ENCODE measurements at regions not wholly inside any gene's neighbourhood (a gene's known extent, or its start where the extent isn't known, plus 50 kb on each side); places are given as distances from the start of the nearest gene placed in this dataset.

DNA sequence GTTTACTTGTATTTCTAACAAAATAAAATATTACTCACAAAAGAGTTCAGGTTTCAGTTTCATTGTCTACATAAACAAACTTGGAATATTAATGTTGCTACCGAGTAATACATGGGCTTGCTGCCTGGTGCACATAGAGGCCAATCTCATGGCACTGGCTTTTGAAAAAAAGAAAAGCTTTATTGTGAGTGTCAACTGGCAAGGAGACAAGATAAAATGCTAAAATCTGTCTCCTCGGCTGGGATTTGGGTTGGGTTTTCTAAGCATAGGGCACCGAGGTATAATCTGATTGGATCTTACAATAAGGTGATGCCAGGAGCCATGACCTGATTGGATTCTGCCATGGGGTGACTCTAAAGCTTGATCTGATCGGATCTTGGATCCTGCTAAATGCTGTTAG, 1519.9 kb upstream of the MIR17HG start:
- no peaks in the 10 kb centered on the region for H3K9me3 ChIP-seq (ENCODE audit: control extremely low read depth in 1 of 5, control insufficient read depth in 4 of 5, insufficient read depth in 2 of 5, low read depth in 1 of 5, low read length in 4 of 5)
- CTCF ChIA-PET = no interaction called here
- no peak overlapping the region for H3K27ac ChIP-seq (ENCODE audit: insufficient read depth in 1 of 2, low read depth in 1 of 2, low read length in 2 of 2, poor library complexity in 1 of 2, severe bottlenecking in 2 of 2)
- no peak for DNase-seq
- H3K4me3 ChIP-seq (ENCODE audit: control insufficient read depth in 1 of 7, extremely low read depth in 1 of 7, insufficient read depth in 4 of 7, low read depth in 2 of 7, low read length in 6 of 7) = no peak overlapping the region
- H3K36me3 ChIP-seq (ENCODE audit: control insufficient read depth in 4 of 4, insufficient read depth in 4 of 4, low read length in 3 of 4) = no peaks in the 10 kb centered on the region
- no peaks in the 10 kb centered on the region for H3K27me3 ChIP-seq (replicated peaks in 2 of 5; ENCODE audit: control insufficient read depth in 4 of 5, insufficient read depth in 5 of 5, low read length in 4 of 5)
- POLR2A ChIA-PET = no interaction called here
- H3K4me1 ChIP-seq (ENCODE audit: control extremely low read depth in 1 of 4, control insufficient read depth in 4 of 4, insufficient read depth in 4 of 4, low read length in 3 of 4) = no peaks in the 10 kb centered on the region
- 92% methylated on average over 4 of the region's 4 CpGs for WGBS (ENCODE audit: insufficient coverage)

DNA sequence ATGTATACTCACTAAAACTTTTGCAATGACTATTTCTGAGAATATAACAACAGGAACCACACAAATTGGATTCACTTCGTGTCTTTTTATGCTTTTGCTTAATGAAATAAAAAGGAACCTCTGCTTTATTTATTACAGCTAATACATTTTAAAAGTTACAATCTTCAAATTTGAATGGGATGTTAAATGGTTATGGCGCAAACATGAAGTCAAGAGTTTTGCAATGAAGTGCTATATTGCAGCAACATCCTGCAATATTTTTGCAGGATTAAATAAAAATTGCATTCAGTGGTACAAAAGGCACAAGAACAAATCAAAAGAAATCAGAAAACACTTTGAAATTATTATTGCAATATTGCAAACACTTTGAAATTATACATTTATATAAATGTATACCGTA, 1519.0 kb upstream of the MIR17HG start:
- CTCF ChIA-PET = no interaction called here
- Histone ChIP-seq H3K36me3 (ENCODE audit: control insufficient read depth in 4 of 4, insufficient read depth in 4 of 4, low read length in 3 of 4) (no peaks in the 10 kb centered on the region), H3K27me3 (replicated peaks in 2 of 5; ENCODE audit: control insufficient read depth in 4 of 5, insufficient read depth in 5 of 5, low read length in 4 of 5) (no peaks in the 10 kb centered on the region), H3K4me3 (ENCODE audit: control insufficient read depth in 1 of 7, extremely low read depth in 1 of 7, insufficient read depth in 4 of 7, low read depth in 2 of 7, low read length in 6 of 7) (no peak overlapping the region), H3K9me3 (ENCODE audit: control extremely low read depth in 1 of 5, control insufficient read depth in 4 of 5, insufficient read depth in 2 of 5, low read depth in 1 of 5, low read length in 4 of 5) (no peaks in the 10 kb centered on the region), H3K4me1 (ENCODE audit: control extremely low read depth in 1 of 4, control insufficient read depth in 4 of 4, insufficient read depth in 4 of 4, low read length in 3 of 4) (no peaks in the 10 kb centered on the region), H3K27ac (ENCODE audit: insufficient read depth in 1 of 2, low read depth in 1 of 2, low read length in 2 of 2, poor library complexity in 1 of 2, severe bottlenecking in 2 of 2) (no peak overlapping the region)
- DNase-seq = no peak
- no CpG with 5 or more reads among the region's 3 CpGs for WGBS (ENCODE audit: insufficient coverage)
- POLR2A ChIA-PET = no interaction called here

DNA sequence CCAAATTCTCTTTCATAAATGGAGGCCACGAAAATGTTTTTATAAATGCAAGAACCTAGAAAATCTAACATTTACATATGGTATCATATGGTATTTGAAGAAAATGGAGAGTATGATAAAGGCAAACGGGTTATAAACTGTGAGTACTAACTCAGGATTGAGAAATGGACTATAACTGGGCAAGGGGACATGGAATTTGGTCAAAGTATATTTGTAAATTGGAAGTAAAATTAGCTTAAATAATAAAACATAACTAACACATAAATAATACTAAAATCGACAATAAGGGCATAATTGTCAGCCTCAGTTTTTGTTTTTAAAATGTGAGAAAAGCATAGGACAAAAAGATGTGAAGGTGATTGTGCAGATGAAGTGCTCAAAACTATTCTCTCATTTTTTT, 1516.3 kb upstream of the MIR17HG start:
- no peaks in the 10 kb centered on the region for H3K27me3 ChIP-seq (replicated peaks in 2 of 5; ENCODE audit: control insufficient read depth in 4 of 5, insufficient read depth in 5 of 5, low read length in 4 of 5)
- no peaks in the 10 kb centered on the region for H3K4me1 ChIP-seq (ENCODE audit: control extremely low read depth in 1 of 4, control insufficient read depth in 4 of 4, insufficient read depth in 4 of 4, low read length in 3 of 4)
- DNase-seq = no peak
- CTCF ChIA-PET = no interaction called here
- POLR2A ChIA-PET = no interaction called here
- no CpG with 5 or more reads among the region's 3 CpGs for WGBS (ENCODE audit: insufficient coverage)
- H3K9me3 ChIP-seq (ENCODE audit: control extremely low read depth in 1 of 5, control insufficient read depth in 4 of 5, insufficient read depth in 2 of 5, low read depth in 1 of 5, low read length in 4 of 5) = no peaks in the 10 kb centered on the region
- no peaks in the 10 kb centered on the region for H3K36me3 ChIP-seq (ENCODE audit: control insufficient read depth in 4 of 4, insufficient read depth in 4 of 4, low read length in 3 of 4)
- no peak overlapping the region for H3K27ac ChIP-seq (ENCODE audit: insufficient read depth in 1 of 2, low read depth in 1 of 2, low read length in 2 of 2, poor library complexity in 1 of 2, severe bottlenecking in 2 of 2)
- H3K4me3 ChIP-seq (ENCODE audit: control insufficient read depth in 1 of 7, extremely low read depth in 1 of 7, insufficient read depth in 4 of 7, low read depth in 2 of 7, low read length in 6 of 7) = no peak overlapping the region

DNA sequence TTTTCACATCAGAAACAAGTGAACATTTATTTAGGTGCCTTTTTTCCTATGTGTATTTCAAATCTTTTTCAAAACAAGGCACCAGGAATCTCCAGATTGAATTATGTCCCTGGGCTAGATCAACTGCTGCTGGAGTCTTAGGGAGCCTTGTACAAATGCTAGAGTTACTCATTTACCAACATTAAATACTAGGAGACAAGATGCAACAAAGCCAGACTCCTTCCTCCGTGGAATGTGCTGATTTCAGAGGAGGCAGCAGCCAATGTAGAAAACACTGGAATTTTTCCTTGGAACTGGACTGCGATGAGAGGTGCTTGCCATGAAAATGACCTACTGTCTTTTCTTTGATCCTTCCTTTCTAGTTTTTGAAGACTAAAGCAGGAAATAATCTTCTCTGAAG, 1514.7 kb upstream of the MIR17HG start:
- Histone ChIP-seq H3K27me3 (replicated peaks in 2 of 5; ENCODE audit: control insufficient read depth in 4 of 5, insufficient read depth in 5 of 5, low read length in 4 of 5) (no peaks in the 10 kb centered on the region), H3K36me3 (ENCODE audit: control insufficient read depth in 4 of 4, insufficient read depth in 4 of 4, low read length in 3 of 4) (no peaks in the 10 kb centered on the region), H3K4me3 (ENCODE audit: control insufficient read depth in 1 of 7, extremely low read depth in 1 of 7, insufficient read depth in 4 of 7, low read depth in 2 of 7, low read length in 6 of 7) (no peak overlapping the region), H3K9me3 (ENCODE audit: control extremely low read depth in 1 of 5, control insufficient read depth in 4 of 5, insufficient read depth in 2 of 5, low read depth in 1 of 5, low read length in 4 of 5) (no peaks in the 10 kb centered on the region), H3K27ac (ENCODE audit: insufficient read depth in 1 of 2, low read depth in 1 of 2, low read length in 2 of 2, poor library complexity in 1 of 2, severe bottlenecking in 2 of 2) (no peak overlapping the region), H3K4me1 (ENCODE audit: control extremely low read depth in 1 of 4, control insufficient read depth in 4 of 4, insufficient read depth in 4 of 4, low read length in 3 of 4) (no peaks in the 10 kb centered on the region)
- ChIA-PET POLR2A (no interaction called here), CTCF (no interaction called here)
- DNase-seq = no peak
- WGBS (ENCODE audit: insufficient coverage) = 83% methylated on average over 2 of the region's 2 CpGs

DNA sequence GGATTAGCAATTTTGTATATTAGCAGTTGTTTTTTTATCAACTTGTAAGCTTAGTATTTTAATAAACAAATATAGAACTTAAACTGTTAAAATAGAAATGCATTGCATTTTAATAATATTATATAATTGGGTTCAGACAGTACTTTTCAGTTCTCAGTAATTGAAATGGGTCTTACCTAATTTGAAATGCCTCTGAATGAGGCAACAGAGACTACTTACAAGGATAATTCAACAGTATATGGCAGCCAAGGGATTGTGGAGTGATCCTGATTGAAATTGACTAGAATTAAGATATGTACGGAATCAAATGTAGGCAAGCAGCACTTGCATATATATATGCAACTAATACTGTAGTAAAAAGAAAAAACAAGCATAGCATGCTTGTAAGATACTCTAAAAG, 1503.9 kb upstream of the MIR17HG start:
- ChIA-PET CTCF (no interaction called here), POLR2A (no interaction called here)
- Histone ChIP-seq H3K4me3 (ENCODE audit: control insufficient read depth in 1 of 7, extremely low read depth in 1 of 7, insufficient read depth in 4 of 7, low read depth in 2 of 7, low read length in 6 of 7) (no peak overlapping the region), H3K36me3 (ENCODE audit: control insufficient read depth in 4 of 4, insufficient read depth in 4 of 4, low read length in 3 of 4) (no peaks in the 10 kb centered on the region), H3K9me3 (ENCODE audit: control extremely low read depth in 1 of 5, control insufficient read depth in 4 of 5, insufficient read depth in 2 of 5, low read depth in 1 of 5, low read length in 4 of 5) (peaks cover 0 to 2% (median 0%) of the 10 kb centered on the region in 5 experiments), H3K4me1 (ENCODE audit: control extremely low read depth in 1 of 4, control insufficient read depth in 4 of 4, insufficient read depth in 4 of 4, low read length in 3 of 4) (no peaks in the 10 kb centered on the region), H3K27ac (ENCODE audit: insufficient read depth in 1 of 2, low read depth in 1 of 2, low read length in 2 of 2, poor library complexity in 1 of 2, severe bottlenecking in 2 of 2) (no peak overlapping the region), H3K27me3 (replicated peaks in 2 of 5; ENCODE audit: control insufficient read depth in 4 of 5, insufficient read depth in 5 of 5, low read length in 4 of 5) (no peaks in the 10 kb centered on the region)
- no CpG with 5 or more reads among the region's 1 CpG for WGBS (ENCODE audit: insufficient coverage)
- DNase-seq = no peak

DNA sequence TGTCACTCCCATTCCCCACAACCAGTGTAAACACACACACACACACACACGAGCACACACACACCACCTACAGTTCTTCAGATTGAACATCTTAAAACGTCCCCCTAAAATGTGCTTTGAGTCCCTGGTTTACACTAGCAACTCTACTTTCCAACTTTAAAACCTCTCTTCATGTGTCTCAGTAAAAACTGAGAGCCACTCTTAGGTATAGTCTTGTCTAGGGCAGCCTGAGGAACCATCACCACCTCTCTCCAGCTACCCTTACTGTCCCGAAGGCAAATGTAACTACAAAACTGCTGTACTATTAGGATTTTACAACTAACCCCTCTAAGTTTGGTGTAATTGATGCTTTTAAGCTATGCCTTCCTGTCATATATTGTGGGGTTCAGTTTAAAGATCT, 1501.6 kb upstream of the MIR17HG start:
- ChIA-PET CTCF (no interaction called here), POLR2A (no interaction called here)
- Histone ChIP-seq H3K4me1 (ENCODE audit: control extremely low read depth in 1 of 4, control insufficient read depth in 4 of 4, insufficient read depth in 4 of 4, low read length in 3 of 4) (no peaks in the 10 kb centered on the region), H3K27me3 (replicated peaks in 2 of 5; ENCODE audit: control insufficient read depth in 4 of 5, insufficient read depth in 5 of 5, low read length in 4 of 5) (no peaks in the 10 kb centered on the region), H3K36me3 (ENCODE audit: control insufficient read depth in 4 of 4, insufficient read depth in 4 of 4, low read length in 3 of 4) (no peaks in the 10 kb centered on the region), H3K9me3 (ENCODE audit: control extremely low read depth in 1 of 5, control insufficient read depth in 4 of 5, insufficient read depth in 2 of 5, low read depth in 1 of 5, low read length in 4 of 5) (peaks cover 0 to 3% (median 0%) of the 10 kb centered on the region in 5 experiments), H3K27ac (ENCODE audit: insufficient read depth in 1 of 2, low read depth in 1 of 2, low read length in 2 of 2, poor library complexity in 1 of 2, severe bottlenecking in 2 of 2) (no peak overlapping the region), H3K4me3 (ENCODE audit: control insufficient read depth in 1 of 7, extremely low read depth in 1 of 7, insufficient read depth in 4 of 7, low read depth in 2 of 7, low read length in 6 of 7) (no peak overlapping the region)
- no peak for DNase-seq
- WGBS (ENCODE audit: insufficient coverage) = 92% methylated on average over 2 of the region's 3 CpGs

DNA sequence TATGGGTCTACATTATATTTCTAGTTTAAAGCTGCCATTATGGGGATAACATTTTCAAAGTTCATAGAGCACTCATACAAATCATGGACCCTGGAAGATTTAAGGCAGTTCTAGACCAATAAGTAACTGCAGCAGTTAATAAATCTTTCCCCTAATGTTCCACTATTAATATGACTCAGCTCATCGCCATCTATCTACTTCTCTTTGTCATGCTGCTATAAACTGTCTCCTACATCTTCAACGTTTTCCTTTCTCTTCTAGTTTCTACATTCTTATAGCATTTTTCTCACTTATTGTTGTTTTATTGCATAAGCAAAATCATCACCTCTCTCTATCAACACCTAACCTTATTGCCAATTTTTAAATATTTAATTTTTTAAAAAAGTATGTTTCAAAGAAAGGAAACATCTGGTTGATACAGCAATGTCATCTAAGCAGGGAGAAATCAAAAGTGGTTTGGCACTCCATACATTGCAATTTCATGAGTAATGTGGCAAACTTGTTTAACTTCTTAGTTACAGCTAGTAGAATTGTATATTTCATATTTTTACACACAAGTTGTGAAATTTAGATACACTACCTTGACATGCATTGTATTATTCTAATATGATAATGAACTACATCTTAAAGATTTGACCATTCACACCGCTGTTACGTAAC, 1500.4 kb upstream of the MIR17HG start:
- no peak for DNase-seq
- no peak overlapping the region for H3K4me3 ChIP-seq (ENCODE audit: control insufficient read depth in 1 of 7, extremely low read depth in 1 of 7, insufficient read depth in 4 of 7, low read depth in 2 of 7, low read length in 6 of 7)
- H3K27me3 ChIP-seq (replicated peaks in 2 of 5; ENCODE audit: control insufficient read depth in 4 of 5, insufficient read depth in 5 of 5, low read length in 4 of 5) = no peaks in the 10 kb centered on the region
- CTCF ChIA-PET = no interaction called here
- WGBS (ENCODE audit: insufficient coverage) = 58% methylated on average over 2 of the region's 4 CpGs
- peaks cover 0 to 3% (median 0%) of the 10 kb centered on the region in 5 experiments for H3K9me3 ChIP-seq (ENCODE audit: control extremely low read depth in 1 of 5, control insufficient read depth in 4 of 5, insufficient read depth in 2 of 5, low read depth in 1 of 5, low read length in 4 of 5)
- no peaks in the 10 kb centered on the region for H3K36me3 ChIP-seq (ENCODE audit: control insufficient read depth in 4 of 4, insufficient read depth in 4 of 4, low read length in 3 of 4)
- POLR2A ChIA-PET = no interaction called here
- H3K4me1 ChIP-seq (ENCODE audit: control extremely low read depth in 1 of 4, control insufficient read depth in 4 of 4, insufficient read depth in 4 of 4, low read length in 3 of 4) = no peaks in the 10 kb centered on the region
- no peak overlapping the region for H3K27ac ChIP-seq (ENCODE audit: insufficient read depth in 1 of 2, low read depth in 1 of 2, low read length in 2 of 2, poor library complexity in 1 of 2, severe bottlenecking in 2 of 2)
